Testis (tissue), 2 donors: ENCODE measurements at regions not wholly inside any gene's neighbourhood (a gene's known extent, or its start where the extent isn't known, plus 50 kb on each side); places are given as distances from the start of the nearest gene placed in this dataset.

ENCODE experiments used
- DNase-seq: peaks from one replicate; pipeline ENCODE4 v3.0.0-alpha.2; 2019
- H3K27ac ChIP-seq, 2 donors: fragments of 200-600 bp; sonication (generic); one replicate each; pipeline ENCODE4 v1.5.1; 2019
- H3K27me3 ChIP-seq: fragments of 200-600 bp; sonication (generic); one replicate; pipeline ENCODE4 v1.5.1; 2019
- H3K36me3 ChIP-seq: fragments of 200-600 bp; sonication (generic); one replicate; pipeline ENCODE4 v1.5.1; 2017; ENCODE audit warnings: low read depth; ENCODE audit errors: missing control alignments
- H3K4me1 ChIP-seq: fragments of 200-600 bp; sonication (generic); one replicate; pipeline ENCODE4 v1.5.1; 2019
- H3K4me3 ChIP-seq, 2 donors: fragments of 200-600 bp; sonication (generic); one replicate each; pipeline ENCODE4 v1.5.1; 2017 to 2019
- H3K9me3 ChIP-seq: fragments of 200-600 bp; sonication (generic); one replicate; pipeline ENCODE4 v1.5.1; 2017
- CTCF ChIP-seq, 3 experiments: fragments of 450-650 bp in 2 of 3; fragments of 200-600 bp in 1 of 3; sonication (generic) in 1 of 3; IDR thresholded peaks; one replicate each; pipeline ENCODE4 v1.5.1; 2016 to 2019; ENCODE audit warnings: antibody characterized with exemption in 3 of 3, mild to moderate bottlenecking in 2 of 3, moderate library complexity in 1 of 3
- POLR2A ChIP-seq: fragments of 450-650 bp; IDR thresholded peaks from one replicate; pipeline ENCODE4 v1.6.1; 2017; ENCODE audit warnings: antibody characterized with exemption, mild to moderate bottlenecking, moderate library complexity
- WGBS, 2 donors: methylation state at CpG; one replicate each; pipeline ENCODE4 v1.1.5; 2018; 5-methylcytosine and 5-hydroxymethylcytosine counted together
- intact Hi-C: fragments of 100-400 bp; cut with DNase I; formaldehyde crosslinking; loops from one replicate; pipeline ENCODE4 v1.15.1; 2023; ENCODE audit warnings: low total_unique reads

- Histone ChIP-seq H3K27me3 (no peaks in the 10 kb centered on the region), H3K36me3 (no peaks in the 10 kb centered on the region), H3K27ac (no peak overlapping the region), H3K4me1 (no peaks in the 10 kb centered on the region), H3K9me3 (no peaks in the 10 kb centered on the region), H3K4me3 (no peak overlapping the region)
- WGBS, 2 donors, result 92 to 94% methylated on average over 5 of the region's 5 CpGs
- intact Hi-C loops, result no loop called here
- TF ChIP-seq CTCF (IDR thresholded peaks at IDR 0.05), result no peak
- TF ChIP-seq POLR2A, result no peak
- DNase-seq, result no peak
Observed at GRCh38 chr11:90912631-90913030, 689.8 kb upstream of the CHORDC1 start.

- no peak overlapping the region for H3K4me3 ChIP-seq
Observed at GRCh38 chr11:90911192-90911591, 688.3 kb upstream of the CHORDC1 start.

GRCh38 chr11:90908074-90908473 lies 685.2 kb upstream of the CHORDC1 start:
- Histone ChIP-seq H3K27ac (no peak overlapping the region), H3K4me3 (no peak overlapping the region), H3K36me3 (no peaks in the 10 kb centered on the region), H3K27me3 (no peaks in the 10 kb centered on the region), H3K4me1 (no peaks in the 10 kb centered on the region), H3K9me3 (no peaks in the 10 kb centered on the region)
- WGBS, 2 donors, result 67 to 82% methylated on average over 3 of the region's 3 CpGs
- no peak for DNase-seq
- TF ChIP-seq CTCF (IDR thresholded peaks at IDR 0.05) (no peak), POLR2A (no peak)
- intact Hi-C loops, result no loop called here

More at GRCh38 chr11:90911192-90911591, 688.3 kb upstream of the CHORDC1 start:
- TF ChIP-seq POLR2A, result no peak
- TF ChIP-seq CTCF (IDR thresholded peaks at IDR 0.05), result no peak
- Histone ChIP-seq H3K27me3 (no peaks in the 10 kb centered on the region), H3K4me1 (no peaks in the 10 kb centered on the region), H3K9me3 (no peaks in the 10 kb centered on the region), H3K36me3 (no peaks in the 10 kb centered on the region), H3K27ac (no peak overlapping the region)
- 82 to 88% methylated on average over 2 of the region's 2 CpGs for WGBS, 2 donors
- DNase-seq, result no peak
- intact Hi-C loops, result no loop called here

- no peak overlapping the region for H3K4me3 ChIP-seq
- no peaks in the 10 kb centered on the region for H3K9me3 ChIP-seq
- TF ChIP-seq POLR2A (no peak), CTCF (IDR thresholded peaks at IDR 0.05) (no peak)
- no peak overlapping the region for H3K27ac ChIP-seq
- no peaks in the 10 kb centered on the region for H3K4me1 ChIP-seq
- intact Hi-C loops, result no loop called here
- DNase-seq, result no peak
- H3K36me3 ChIP-seq, result no peaks in the 10 kb centered on the region
- no peaks in the 10 kb centered on the region for H3K27me3 ChIP-seq
Observed at GRCh38 chr11:90895850-90896249, 673.0 kb upstream of the CHORDC1 start.

- no peak overlapping the region for H3K27ac ChIP-seq
- no peak for DNase-seq
- TF ChIP-seq CTCF (IDR thresholded peaks at IDR 0.05), result no peak
- no peak for TF ChIP-seq POLR2A
- no peaks in the 10 kb centered on the region for H3K4me1 ChIP-seq
- H3K27me3 ChIP-seq, result no peaks in the 10 kb centered on the region
- H3K4me3 ChIP-seq, result no peak overlapping the region
- intact Hi-C loops, result no loop called here
- H3K9me3 ChIP-seq, result no peaks in the 10 kb centered on the region
- H3K36me3 ChIP-seq, result no peaks in the 10 kb centered on the region
Observed at GRCh38 chr11:90890347-90890746, 667.5 kb upstream of the CHORDC1 start.
